GM19238 (cell line): ENCODE measurements at regions not wholly inside any gene's neighbourhood (a gene's known extent, or its start where the extent isn't known, plus 50 kb on each side); places are given as distances from the start of the nearest gene placed in this dataset.

Experiments used
- DNase-seq: peaks from one replicate; pipeline ENCODE4 v3.0.0; 2011; ENCODE audit warnings: low spot score; ENCODE audit not compliant: insufficient read length

- DNase-seq: no peak
Measured at GRCh38 chr4:31905363-31905762, 1185.2 kb downstream of the PCDH7 start.

DNA sequence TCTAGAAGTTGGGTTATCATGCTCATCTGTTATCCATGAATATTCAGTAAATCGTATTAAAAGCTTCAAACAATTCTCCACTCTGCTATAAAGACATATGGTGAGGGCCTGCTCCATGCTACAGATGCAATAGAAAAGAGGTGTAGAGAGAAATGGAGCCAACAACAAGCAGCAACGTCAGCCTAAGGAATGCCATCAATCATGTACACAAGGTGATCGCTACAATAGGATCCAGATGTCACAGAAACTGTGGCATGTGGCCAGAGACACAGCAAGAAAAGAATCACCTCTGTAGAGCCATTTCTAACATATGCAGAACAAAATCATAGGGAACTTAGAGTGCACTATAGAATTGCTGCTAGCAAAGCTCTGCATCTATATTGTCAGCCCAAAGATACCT, 1188.1 kb downstream of the PCDH7 start:
- no peak for DNase-seq

GRCh38 chr4:31917334-31917733, 1197.2 kb downstream of the PCDH7 start:
- no peak for DNase-seq

DNA sequence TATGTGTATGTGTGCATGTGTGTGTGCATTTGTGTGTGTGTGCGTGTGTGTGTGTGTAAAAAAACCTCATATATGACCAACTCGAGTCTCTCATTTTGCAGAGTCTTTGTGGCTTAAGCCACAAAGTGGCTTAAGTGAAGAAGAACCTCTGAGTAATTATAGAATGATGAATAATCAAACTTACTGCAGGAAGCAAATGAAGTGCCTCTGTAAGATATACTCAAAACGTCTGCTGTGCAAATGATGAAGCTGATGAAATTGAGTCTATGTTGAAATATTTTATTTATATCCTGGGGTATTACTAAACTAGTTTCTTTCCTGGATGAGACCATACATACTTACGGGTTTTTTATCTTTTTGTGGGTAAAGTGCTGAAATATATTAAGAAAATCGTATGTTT, 1198.7 kb downstream of the PCDH7 start:
- no peak for DNase-seq

- no peak for DNase-seq
Measured at GRCh38 chr4:31923634-31924033, 1203.5 kb downstream of the PCDH7 start.

DNA sequence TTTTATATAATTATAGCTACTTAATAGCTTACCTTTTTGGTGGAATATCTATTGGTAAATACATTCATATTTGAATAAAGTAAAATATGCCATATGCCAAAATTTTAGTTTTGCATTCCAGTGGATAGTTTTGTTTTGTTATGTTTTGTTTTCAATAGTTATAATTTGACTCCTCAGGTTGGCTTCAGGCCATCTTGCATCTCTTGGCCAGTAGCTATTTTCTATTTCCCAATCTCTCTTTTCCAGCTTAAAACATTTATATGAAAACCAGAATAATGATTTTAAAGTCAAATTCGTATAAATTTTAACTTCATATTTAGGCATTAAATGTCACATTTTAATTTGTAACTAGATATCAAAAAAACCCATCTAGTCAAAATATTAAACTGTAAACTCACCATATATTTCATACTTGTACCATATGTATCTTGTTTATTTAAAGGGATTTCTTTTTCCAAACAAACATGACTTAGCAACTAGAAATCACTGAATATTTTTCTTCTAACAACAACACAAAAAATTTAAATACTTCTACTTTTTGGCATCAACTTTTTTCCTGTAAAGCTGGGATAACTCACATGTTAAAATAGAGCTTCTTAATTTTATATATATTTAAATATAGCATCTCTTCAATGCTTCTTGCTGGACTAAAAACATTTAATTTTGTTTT, 1209.6 kb downstream of the PCDH7 start:
- DNase-seq: no peak

GRCh38 chr4:31946456-31946855, 1226.3 kb downstream of the PCDH7 start:
- no peak for DNase-seq

DNA sequence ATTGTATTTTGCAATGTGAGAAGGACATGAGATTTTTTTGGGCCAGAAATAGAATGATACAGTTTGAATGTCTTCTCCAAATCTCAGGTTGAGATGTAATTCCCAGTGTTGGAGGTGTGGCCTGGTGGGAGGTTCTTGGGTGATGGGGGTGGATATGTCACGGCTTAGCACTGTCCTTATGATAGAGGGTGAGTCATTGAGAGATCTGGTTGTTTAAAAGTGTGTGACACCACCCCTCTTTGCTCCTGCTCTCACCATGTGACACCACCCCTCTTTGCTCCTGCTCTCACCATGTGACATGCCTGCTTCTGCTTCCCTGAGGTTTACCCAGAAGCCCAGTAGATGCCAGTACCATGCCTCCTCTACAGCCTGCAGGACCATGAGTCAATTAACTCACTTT, 1226.9 kb downstream of the PCDH7 start:
- no peak for DNase-seq

GRCh38 chr4:31949045-31949444, 1228.9 kb downstream of the PCDH7 start:
- DNase-seq: no peak

- no peak for DNase-seq
Measured at GRCh38 chr4:31955346-31955745, 1235.2 kb downstream of the PCDH7 start.

DNA sequence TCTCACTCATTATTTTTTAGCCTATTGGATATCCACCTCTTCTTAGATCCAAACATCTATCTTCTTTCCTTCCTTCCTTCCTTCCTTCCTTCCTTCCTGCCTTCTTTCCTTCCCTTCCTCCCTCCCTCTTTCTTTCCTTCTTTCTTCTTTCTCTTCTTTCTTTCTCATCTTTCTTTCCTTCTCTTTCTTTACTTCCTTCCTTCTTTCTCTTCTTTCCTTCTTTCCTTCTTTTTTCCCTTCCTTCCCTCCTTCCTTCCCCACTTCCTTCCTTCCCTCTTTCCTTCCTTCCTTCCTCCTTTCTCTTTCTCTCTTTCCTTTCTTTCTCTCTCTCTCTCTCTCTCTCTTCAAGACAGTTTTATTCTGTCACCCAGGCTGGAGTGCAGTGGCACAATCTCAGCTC, 1239.8 kb downstream of the PCDH7 start:
- DNase-seq: no peak

DNA sequence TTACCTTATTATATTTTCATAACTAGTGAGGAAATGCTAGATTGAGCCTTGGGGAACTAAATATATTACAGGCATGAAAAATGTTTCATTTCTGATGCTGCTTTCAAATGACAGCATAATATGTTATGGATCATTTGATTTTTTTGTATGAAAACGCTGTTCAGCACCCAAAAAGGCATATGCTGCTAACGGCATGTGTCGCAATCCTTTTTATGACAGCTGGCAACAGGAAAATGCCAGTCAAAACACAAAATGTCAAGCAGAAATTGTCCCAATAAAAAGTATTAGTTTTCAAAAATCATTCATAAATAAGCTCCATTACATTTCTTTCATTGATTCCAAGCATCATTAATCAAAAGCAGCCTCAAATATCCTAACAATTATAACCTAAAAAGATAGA, 1244.5 kb downstream of the PCDH7 start:
- no peak for DNase-seq

GRCh38 chr4:31968842-31969241, 1248.7 kb downstream of the PCDH7 start:
- no peak for DNase-seq

DNA sequence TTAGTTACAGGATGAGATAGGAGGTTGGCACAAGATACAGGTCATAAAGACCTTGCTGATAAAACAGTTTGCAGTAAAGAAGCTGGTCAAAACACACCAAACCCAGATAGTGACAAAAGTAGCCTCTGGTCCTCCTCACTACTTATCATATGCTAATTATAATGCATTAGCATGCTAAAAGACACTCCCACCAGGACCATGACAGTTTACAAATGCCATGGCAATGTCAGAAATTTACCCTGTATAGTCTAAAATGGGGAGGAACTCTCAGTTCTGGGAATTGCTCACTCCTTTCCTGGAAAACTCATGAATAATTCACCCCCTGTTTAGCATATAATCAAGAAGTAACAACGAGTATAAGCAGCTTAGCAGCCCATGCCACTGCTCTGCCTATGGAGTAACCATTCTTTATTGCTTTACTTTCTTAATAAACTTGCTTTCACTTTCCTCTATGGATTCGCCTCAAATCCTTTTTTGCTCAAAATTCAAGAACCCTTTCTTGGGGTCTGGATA, 1254.4 kb downstream of the PCDH7 start:
- no peak for DNase-seq

- no peak for DNase-seq
Measured at GRCh38 chr4:31979988-31980387, 1259.8 kb downstream of the PCDH7 start.

DNA sequence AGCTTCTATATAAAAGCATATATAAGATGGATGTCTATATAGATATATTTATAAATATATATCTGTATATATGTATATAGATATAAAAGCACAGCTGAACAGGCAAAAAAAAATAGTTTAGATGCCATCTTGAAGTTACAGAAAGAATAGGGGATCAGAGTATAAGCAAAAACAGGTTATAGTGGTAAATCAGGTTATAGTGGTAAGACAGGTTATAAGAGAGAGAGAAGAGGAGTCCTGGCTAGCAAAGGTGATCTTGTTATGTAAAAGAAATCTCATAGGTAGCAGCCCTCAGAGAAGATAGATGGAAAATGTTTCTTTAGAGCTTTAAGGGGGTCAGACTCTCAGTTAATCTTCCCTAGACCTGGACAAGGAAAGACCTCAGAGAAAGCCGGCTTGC, 1263.1 kb downstream of the PCDH7 start:
- no peak for DNase-seq

DNA sequence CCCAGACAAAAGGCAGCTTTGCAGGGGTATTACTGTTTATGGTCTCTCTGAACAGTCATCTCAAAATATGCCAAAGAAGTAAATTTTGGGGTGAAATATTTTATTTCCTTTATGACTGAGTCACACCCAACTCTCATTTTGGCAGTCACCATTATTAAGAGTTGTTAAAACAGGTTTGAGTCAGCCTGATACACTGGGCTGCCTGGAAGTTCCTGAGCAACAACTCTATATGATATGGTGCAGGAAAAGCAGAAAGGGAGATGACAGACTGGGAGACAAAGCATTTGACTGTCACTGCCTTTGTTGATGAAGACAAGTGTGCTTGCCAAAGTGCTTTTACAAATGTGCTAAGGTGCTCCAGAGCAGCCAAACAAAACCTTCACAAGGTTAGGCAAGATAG, 1263.5 kb downstream of the PCDH7 start:
- no peak for DNase-seq

DNA sequence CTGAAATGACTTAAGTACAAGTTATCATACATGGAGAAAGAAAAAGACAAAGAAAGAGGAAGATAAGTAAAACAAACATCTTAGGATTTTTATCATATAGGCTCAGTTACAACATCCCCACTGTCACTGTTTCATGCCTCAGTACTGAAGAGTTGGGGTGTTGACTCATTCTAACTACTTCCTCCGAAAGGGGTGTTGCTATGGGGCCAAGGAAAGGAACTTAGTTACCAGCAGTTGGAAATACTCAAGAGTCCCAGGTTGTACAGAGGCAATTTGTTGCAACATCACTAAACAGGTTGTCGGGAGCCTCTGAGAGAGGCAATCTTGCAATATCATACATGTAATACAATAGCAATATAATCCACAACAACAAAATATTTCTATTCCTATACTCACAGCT, 1264.7 kb downstream of the PCDH7 start:
- no peak for DNase-seq

GRCh38 chr4:31995943-31996901, 1276.1 kb downstream of the PCDH7 start:
- DNase-seq: no peak

- DNase-seq: no peak
Measured at GRCh38 chr4:31998807-31999206, 1278.6 kb downstream of the PCDH7 start.

DNA sequence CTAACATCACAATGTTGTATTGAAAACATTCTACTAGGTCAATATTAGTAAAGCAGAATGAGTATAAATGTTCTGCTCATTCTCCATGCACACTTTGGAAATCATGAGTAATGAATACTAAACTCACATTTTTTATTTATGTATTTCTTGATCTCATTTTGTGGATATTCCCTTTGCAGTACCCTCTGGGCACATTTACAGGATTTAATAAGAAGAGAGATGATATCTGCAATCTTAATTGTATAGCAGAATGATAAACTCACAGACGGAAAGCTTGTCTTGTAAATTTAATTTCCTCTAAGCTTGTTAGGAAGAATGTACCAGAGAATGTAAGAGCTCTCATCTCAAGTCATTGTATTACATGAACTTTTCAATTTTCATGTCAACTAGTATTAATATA, 1279.7 kb downstream of the PCDH7 start:
- DNase-seq: no peak

DNA sequence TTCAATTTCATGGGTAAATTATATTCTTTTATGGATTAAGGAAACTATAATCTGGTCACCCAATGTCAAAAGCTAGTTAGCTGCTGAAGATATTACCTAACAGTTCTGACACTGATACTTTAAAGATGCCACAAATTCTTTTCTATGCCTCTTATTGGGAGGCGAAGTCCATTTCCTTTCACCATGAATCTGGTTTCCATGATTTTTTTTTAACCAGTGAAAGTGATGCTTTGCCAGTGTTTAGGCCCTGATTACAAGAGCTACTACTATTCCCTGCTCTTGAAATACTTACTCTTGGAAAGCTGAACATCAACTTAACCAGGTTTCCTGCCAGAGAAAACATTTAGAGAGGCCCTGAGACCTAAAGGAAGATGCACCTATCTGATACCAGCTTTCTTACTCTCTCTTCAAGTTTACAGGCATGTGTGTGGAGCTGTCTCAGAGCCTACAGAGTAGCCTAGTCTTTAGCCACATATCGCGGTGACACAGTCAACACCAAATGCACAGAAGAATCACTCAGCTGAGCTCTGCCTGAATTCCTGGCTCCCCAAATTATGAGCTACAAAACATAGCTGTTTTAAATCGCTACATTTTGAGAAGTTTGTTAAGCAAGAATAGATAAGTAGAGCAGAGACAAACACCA, 1280.8 kb downstream of the PCDH7 start:
- DNase-seq: no peak
